HG02885 (cell line): ENCODE measurements at regions not wholly inside any gene's neighbourhood (a gene's known extent, or its start where the extent isn't known, plus 50 kb on each side); places are given as distances from the start of the nearest gene placed in this dataset.
"Not testable (repeated sequence)": the region's sequence is repeated elsewhere in the genome, so short reads cannot be mapped to it uniquely, and the experiment has no call there.

Source experiments
- ATAC-seq: cut with Tn5 transposase; IDR thresholded peaks from one replicate; pipeline ENCODE4 v1.9.1; 2021; ENCODE audit warnings: mild to moderate bottlenecking; ENCODE audit not compliant: unreplicated experiment, poor library complexity

- ATAC-seq, result no peak
Observed at GRCh38 chr5:16987776-16988175, 51.7 kb upstream of the MYO10 start.

- not testable (repeated sequence) for ATAC-seq
Observed at GRCh38 chr5:16990817-16991520, 54.9 kb upstream of the MYO10 start.

GRCh38 chr5:16992006-16992405 lies 55.9 kb upstream of the MYO10 start:
- ATAC-seq, result no peak

DNA sequence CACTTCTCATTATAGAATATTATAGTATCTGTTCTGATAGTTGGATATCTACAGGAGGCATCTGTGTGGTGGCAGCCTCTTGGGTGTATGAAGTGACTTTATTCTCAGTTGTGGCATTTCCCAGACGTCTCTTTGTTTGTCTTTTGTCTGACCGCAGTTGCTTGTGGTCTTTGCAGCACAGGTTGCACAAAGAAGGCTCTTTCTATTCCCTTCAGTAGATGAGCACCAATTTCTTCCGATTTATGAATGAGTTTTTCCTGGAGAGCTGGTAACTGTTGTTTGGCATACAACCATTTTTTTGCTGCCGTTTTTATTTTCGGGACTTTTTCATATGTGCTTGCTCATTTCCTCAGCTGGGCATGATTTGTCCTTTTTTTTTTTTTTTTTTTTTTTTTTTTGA lies 56.4 kb upstream of the MYO10 start:
- no peak for ATAC-seq

DNA sequence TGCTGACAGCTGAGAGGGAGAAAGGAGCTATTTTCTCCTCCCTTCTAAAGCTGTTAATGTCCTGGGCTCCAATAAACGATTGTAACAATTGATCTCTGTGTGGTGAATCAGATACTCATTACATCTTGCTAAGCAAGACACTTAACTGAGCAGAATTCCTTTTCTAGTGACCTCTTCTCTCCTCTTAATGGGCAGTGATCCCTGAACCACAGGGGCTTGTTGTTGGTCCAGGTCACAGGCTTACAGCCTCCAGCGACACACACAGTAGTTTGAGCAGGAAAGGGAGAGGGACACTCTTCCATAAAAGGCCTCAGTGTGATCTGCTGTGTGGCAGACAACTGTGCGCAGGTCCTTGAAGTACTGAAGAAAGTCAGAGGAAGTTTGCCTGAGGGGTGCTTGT lies 58.5 kb upstream of the MYO10 start:
- no peak for ATAC-seq

DNA sequence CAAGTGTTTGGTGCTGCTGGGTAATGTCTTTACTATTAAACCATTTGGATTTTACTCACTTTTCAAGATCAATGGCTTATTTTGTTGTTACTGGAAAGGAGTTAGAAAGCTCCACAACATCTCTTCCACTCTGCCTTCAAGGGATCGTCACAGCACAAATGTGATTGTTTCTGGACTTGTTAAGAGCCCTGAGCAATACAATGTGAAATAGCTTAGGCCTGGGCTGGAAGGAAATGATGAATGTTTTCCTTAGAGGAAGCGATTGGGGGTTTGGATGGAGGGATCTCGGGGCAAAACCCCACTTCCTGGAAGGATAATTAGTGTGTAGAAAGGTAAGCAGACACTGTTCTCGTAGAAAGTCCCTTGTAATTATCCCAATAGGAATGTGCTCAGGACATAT lies 59.3 kb upstream of the MYO10 start:
- ATAC-seq, result no peak

GRCh38 chr5:17000291-17000939 lies 64.3 kb upstream of the MYO10 start:
- no peak for ATAC-seq

- ATAC-seq, result no peak
Observed at GRCh38 chr5:17001428-17001827, 65.3 kb upstream of the MYO10 start.

DNA sequence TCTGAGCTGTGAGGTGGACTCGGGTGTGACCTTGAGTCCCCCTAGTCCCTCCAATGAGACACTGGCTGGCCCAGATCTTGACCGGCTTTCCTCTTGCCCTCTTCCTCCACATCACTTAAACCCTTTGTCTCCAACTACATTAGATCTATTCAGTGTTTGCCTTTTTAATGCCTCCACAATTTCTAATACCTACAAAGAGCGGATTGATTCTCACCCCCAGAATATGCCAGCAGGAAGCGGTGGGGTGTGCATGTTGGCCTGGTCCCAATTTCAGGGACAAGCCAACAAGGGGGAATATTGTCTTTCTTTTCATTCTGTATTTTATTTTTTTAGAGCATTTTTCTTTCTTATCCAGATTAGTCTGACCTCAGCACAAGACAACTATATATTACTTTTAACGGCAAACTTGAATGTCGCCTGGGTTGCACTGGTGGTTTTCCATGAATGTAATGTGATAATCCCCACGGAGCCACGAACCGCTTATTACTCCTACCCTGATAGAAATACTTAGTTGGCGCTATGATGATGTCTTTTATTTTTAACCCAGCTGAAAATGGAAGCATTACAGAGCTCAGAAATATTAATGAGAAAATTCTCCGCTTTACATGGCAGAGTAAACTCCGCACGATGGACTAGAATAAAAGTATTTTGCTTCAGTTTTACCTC lies 68.5 kb upstream of the MYO10 start:
- no peak for ATAC-seq

DNA sequence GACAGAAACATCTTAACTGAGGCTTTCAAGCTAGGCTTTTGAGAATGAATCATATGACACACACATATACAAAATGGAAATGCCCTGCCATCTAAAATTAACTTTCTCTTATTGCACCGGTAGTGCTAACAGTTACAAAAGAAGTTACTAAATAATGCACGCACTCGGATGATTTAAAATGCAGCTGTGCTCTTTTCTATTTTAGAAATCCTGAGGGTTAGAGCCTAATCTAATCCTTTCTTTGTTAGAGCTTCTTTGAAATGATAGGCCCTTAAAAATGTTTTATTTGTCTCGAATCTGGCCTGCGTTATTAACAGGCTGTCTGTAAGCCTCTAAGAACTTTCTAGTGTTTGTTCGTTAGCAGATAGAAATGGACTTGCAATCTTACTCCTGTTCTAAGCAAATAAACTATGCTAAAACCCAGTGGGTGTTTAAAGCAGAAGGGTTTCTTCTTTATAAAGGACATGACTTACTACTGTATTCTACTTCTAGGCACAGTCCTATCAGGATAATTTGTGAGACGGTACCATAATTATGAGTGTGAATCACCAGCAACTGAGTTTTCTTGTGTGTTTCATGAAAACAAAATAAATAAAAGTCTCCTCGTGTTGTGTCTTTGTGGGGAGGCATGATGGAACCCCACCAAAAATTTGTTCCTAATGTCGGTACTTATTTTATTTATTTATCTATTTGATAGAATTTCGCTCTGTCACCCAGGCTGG lies 69.2 kb upstream of the MYO10 start:
- ATAC-seq, result no peak

- ATAC-seq, result no peak
Observed at GRCh38 chr5:17012289-17012688, 76.2 kb upstream of the MYO10 start.

DNA sequence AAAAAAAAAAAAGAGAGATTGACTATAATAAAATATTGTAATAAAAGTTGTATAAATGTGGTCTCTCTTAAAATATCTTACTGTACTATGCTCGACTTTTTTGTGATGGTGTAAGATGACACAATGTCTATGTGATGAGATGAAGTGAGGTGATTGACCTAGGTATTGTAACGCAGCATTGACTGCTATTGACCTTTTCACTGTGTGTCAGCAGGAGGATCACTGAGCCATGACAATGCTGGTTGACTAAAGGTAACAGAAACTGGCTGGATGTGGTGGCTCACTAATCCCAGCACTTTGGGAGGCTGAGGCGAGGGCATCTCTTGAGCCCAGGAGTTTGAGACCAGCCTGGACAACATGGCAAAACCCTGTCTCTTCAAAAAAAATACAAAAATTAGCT lies 78.6 kb upstream of the MYO10 start:
- ATAC-seq, result no peak

DNA sequence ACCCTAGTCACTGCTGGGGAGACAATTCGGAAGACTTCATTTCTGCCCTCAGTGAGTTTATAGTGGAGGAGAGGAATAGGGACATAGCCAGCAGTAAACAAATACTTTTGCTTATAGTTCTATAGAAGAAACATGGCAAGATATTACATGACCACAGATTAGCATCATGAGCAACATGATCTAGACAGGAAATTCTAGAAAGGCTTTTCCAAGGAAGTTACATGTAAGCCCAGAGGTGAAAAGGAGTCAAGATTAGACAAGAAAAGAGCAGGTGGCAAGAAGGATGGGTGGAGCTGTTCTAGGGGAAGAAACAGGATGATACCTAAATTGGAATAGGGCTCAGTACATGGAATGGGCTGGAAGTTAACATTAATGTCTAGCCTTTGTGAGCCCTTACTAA lies 82.8 kb upstream of the MYO10 start:
- no peak for ATAC-seq

GRCh38 chr5:17019324-17019723 lies 83.2 kb upstream of the MYO10 start:
- no peak for ATAC-seq

GRCh38 chr5:17020678-17021601 lies 84.9 kb upstream of the MYO10 start:
- ATAC-seq, result no peak

DNA sequence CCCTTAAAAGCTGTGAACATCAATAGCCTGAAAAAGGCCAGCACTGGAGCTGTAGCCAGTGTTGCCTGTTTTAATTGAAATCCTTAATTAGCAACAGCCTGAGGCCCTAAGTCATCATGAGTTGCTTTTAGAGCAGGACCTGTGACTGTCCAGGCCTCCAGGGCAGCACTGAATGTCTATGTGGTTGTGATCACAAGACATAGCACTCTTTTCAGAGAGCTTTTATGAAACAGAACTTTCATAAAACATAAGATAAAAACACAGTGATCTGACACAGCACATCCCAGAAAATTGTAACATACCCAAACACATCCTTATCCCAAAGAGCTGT lies 85.5 kb upstream of the MYO10 start:
- ATAC-seq, result no peak

- no peak for ATAC-seq
Observed at GRCh38 chr5:17022296-17022695, 86.2 kb upstream of the MYO10 start.

GRCh38 chr5:17024686-17025180 lies 88.6 kb upstream of the MYO10 start:
- ATAC-seq, result no peak

DNA sequence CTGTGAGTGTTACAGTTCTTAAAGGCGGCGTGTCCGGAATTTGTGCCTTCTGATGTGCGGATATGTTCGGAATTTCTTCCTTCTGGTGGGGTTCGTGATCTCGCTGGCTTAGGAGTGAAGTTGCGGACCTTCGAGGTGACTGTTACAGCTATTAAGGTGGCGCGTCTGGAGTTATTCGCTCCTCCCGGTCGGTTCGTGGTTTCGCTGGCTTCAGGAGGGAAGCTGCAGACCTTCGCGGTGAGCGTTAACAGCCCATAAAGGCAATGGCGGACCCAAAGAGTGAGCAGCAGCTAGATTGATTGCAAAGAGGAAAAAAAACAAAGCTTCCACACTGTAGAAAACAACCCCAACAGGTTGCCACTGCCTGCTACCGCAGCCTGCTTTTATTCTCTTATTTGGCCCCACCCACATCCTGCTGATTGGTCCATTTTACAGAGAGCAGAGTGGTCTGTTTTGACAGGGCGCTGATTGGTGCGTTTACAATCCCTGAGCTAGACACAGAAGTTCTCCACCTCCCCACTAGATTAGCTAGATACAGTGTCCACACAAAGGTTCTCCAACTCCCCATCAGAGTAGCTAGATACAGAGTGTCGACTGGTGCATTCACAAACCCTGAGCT lies 95.7 kb upstream of the MYO10 start:
- ATAC-seq, result not testable (repeated sequence)
